NCI-H774 (cell line): ENCODE measurements at regions not wholly inside any gene's neighbourhood (a gene's known extent, or its start where the extent isn't known, plus 50 kb on each side); places are given as distances from the start of the nearest gene placed in this dataset.
"Not testable (repeated sequence)": the region's sequence is repeated elsewhere in the genome, so short reads cannot be mapped to it uniquely, and the experiment has no call there.

ENCODE experiments used
- DNase-seq: peaks from one replicate; lab custom pipeline; 2025; lab: John Stamatoyannopoulos, UW

GRCh38 chr2:128510701-128511397 is 192.2 kb upstream of the HS6ST1 start:
- no peak for DNase-seq

- DNase-seq: no peak
Observed at GRCh38 chr2:128511731-128512378, 193.2 kb upstream of the HS6ST1 start.

GRCh38 chr2:128512379-128513115 is 193.9 kb upstream of the HS6ST1 start:
- no peak for DNase-seq

- DNase-seq: no peak
Observed at GRCh38 chr2:128513116-128513960, 194.7 kb upstream of the HS6ST1 start.

GRCh38 chr2:128513961-128514283 is 195.3 kb upstream of the HS6ST1 start:
- DNase-seq: no peak

- DNase-seq: no peak
Observed at GRCh38 chr2:128514555-128514955, 195.9 kb upstream of the HS6ST1 start.

GRCh38 chr2:128516938-128517337 is 198.3 kb upstream of the HS6ST1 start:
- DNase-seq: no peak

- not testable (repeated sequence) for DNase-seq
Observed at GRCh38 chr2:128519028-128519427, 200.4 kb upstream of the HS6ST1 start.

- DNase-seq: no peak
Observed at GRCh38 chr2:128519517-128520215, 201.0 kb upstream of the HS6ST1 start.

GRCh38 chr2:128520340-128520739 is 201.7 kb upstream of the HS6ST1 start:
- no peak for DNase-seq

GRCh38 chr2:128520791-128521190 is 202.1 kb upstream of the HS6ST1 start:
- DNase-seq: no peak

- DNase-seq: no peak
Observed at GRCh38 chr2:128521482-128521881, 202.8 kb upstream of the HS6ST1 start.

GRCh38 chr2:128522829-128523228 is 204.2 kb upstream of the HS6ST1 start:
- no peak for DNase-seq

- DNase-seq: no peak
Observed at GRCh38 chr2:128523457-128523856, 204.8 kb upstream of the HS6ST1 start.

GRCh38 chr2:128524183-128524582 is 205.5 kb upstream of the HS6ST1 start:
- no peak for DNase-seq

GRCh38 chr2:128525653-128526052 is 207.0 kb upstream of the HS6ST1 start:
- DNase-seq: no peak

- no peak for DNase-seq
Observed at GRCh38 chr2:128526455-128526976, 207.8 kb upstream of the HS6ST1 start.

- no peak for DNase-seq
Observed at GRCh38 chr2:128528133-128528532, 209.5 kb upstream of the HS6ST1 start.

- no peak for DNase-seq
Observed at GRCh38 chr2:128530025-128530573, 211.4 kb upstream of the HS6ST1 start.

- no peak for DNase-seq
Observed at GRCh38 chr2:128531856-128532255, 213.2 kb upstream of the HS6ST1 start.

- DNase-seq: no peak
Observed at GRCh38 chr2:128533101-128533500, 214.4 kb upstream of the HS6ST1 start.
